CD14-positive monocyte (primary cell): ENCODE measurements at regions not wholly inside any gene's neighbourhood (a gene's known extent, or its start where the extent isn't known, plus 50 kb on each side); places are given as distances from the start of the nearest gene placed in this dataset.

ENCODE experiments used
- DNase-seq, 3 donors: peaks; one replicate each; pipeline ENCODE4 v3.0.0-alpha.2; 2011 to 2022
- H2AFZ ChIP-seq: 2 replicates; pipeline ENCODE4 v1.6.0; 2012; ENCODE audit warnings: mild to moderate bottlenecking, low read depth, low read length, inconsistent platforms; ENCODE audit not compliant: insufficient read depth, poor library complexity, severe bottlenecking
- H3K27ac ChIP-seq, 2 donors: 1 replicate in 1 of 2; 2 replicates in 1 of 2; pipeline ENCODE4 v1.5.1; 2012 to 2013; ENCODE audit warnings: low read length in 2 of 2, control low read depth in 1 of 2, inconsistent platforms in 1 of 2, low read depth in 1 of 2, mild to moderate bottlenecking in 1 of 2
- H3K27me3 ChIP-seq, 2 donors: one replicate each; pipeline versions ENCODE4 v1.6.0 to v1.6.1; 2011 to 2013; ENCODE audit warnings: low read length in 2 of 2; ENCODE audit not compliant: control insufficient read depth in 2 of 2, insufficient read depth in 2 of 2
- H3K36me3 ChIP-seq, 2 donors: replicated peaks in 1 of 2; 1 replicate in 1 of 2; 2 replicates in 1 of 2; pipeline versions ENCODE4 v1.5.1 to v1.6.1; 2012 to 2013; ENCODE audit warnings: low read length in 2 of 2, control low read depth in 1 of 2, inconsistent platforms in 1 of 2, mild to moderate bottlenecking in 1 of 2; ENCODE audit not compliant: insufficient read depth in 2 of 2, control insufficient read depth in 1 of 2
- H3K4me1 ChIP-seq, 2 donors: 1 replicate in 1 of 2; 2 replicates in 1 of 2; pipeline versions ENCODE4 v1.5.1 to v1.6.1; 2012 to 2013; ENCODE audit warnings: low read length in 2 of 2, control low read depth in 1 of 2, inconsistent platforms in 1 of 2, mild to moderate bottlenecking in 1 of 2, moderate library complexity in 1 of 2; ENCODE audit not compliant: insufficient read depth in 2 of 2, control insufficient read depth in 1 of 2
- H3K4me2 ChIP-seq: replicated peaks from 2 replicates; pipeline ENCODE3; 2012; ENCODE audit warnings: low read length, moderate library complexity, mild to moderate bottlenecking; ENCODE audit not compliant: poor library complexity, severe bottlenecking; ENCODE audit errors: extremely low read depth
- H3K4me3 ChIP-seq, 3 experiments: fragments of 200-600 bp in 1 of 3; sonication (generic) in 1 of 3; replicated peaks in 1 of 3; 1 replicate in 2 of 3; 2 replicates in 1 of 3; pipeline ENCODE4 v1.5.1; 2011 to 2013; ENCODE audit warnings: low read length in 3 of 3, mild to moderate bottlenecking in 3 of 3, control low read depth in 2 of 3, low read depth in 2 of 3, inconsistent platforms in 1 of 3, moderate library complexity in 1 of 3
- H3K79me2 ChIP-seq: 2 replicates; pipeline ENCODE4 v1.6.0; 2012; ENCODE audit warnings: mild to moderate bottlenecking, control low read depth, inconsistent platforms, low read length, moderate library complexity; ENCODE audit not compliant: insufficient read depth
- H3K9ac ChIP-seq: 2 replicates; pipeline ENCODE4 v1.6.0; 2017; ENCODE audit warnings: low read length, mild to moderate bottlenecking; ENCODE audit not compliant: insufficient read depth, poor library complexity, severe bottlenecking
- H3K9me3 ChIP-seq, 2 donors: replicated peaks in 1 of 2; 1 replicate in 1 of 2; 2 replicates in 1 of 2; pipeline versions ENCODE4 v1.5.1 to v1.6.1; 2012 to 2013; ENCODE audit warnings: low read length in 2 of 2, control low read depth in 1 of 2; ENCODE audit not compliant: control insufficient read depth in 1 of 2, insufficient read depth in 1 of 2
- H4K20me1 ChIP-seq: 2 replicates; pipeline ENCODE4 v1.6.0; 2012; ENCODE audit warnings: mild to moderate bottlenecking, low read length, control low read depth, moderate library complexity; ENCODE audit not compliant: insufficient read depth
- H3K27ac Mint-ChIP-seq, 7 donors: one replicate each; pipeline ENCODE4 v1.8.0; 2020; ENCODE audit warnings: mild to moderate bottlenecking in 7 of 7, mixed read lengths in 7 of 7, moderate library complexity in 6 of 7, inconsistent platforms in 2 of 7
- H3K27me3 Mint-ChIP-seq, 3 donors: one replicate each; pipeline ENCODE4 v1.8.0; 2021 to 2022; ENCODE audit warnings: low read depth in 3 of 3, mild to moderate bottlenecking in 3 of 3, mixed read lengths in 3 of 3, moderate library complexity in 3 of 3, inconsistent platforms in 1 of 3
- H3K36me3 Mint-ChIP-seq, 2 donors: one replicate each; pipeline ENCODE4 v1.8.0; 2020; ENCODE audit warnings: mixed read lengths in 2 of 2, inconsistent platforms in 1 of 2, mild to moderate bottlenecking in 1 of 2
- H3K4me1 Mint-ChIP-seq: one replicate; pipeline ENCODE4 v1.8.0; 2020; ENCODE audit warnings: mild to moderate bottlenecking, mixed read lengths
- H3K4me3 Mint-ChIP-seq, 2 donors: one replicate each; pipeline ENCODE4 v1.8.0; 2020; ENCODE audit warnings: mild to moderate bottlenecking in 2 of 2, mixed read lengths in 2 of 2, moderate library complexity in 1 of 2
- H3K9me3 Mint-ChIP-seq, 7 donors: one replicate each; pipeline ENCODE4 v1.8.0; 2020 to 2022; ENCODE audit warnings: mixed read lengths in 7 of 7, mild to moderate bottlenecking in 6 of 7, moderate library complexity in 6 of 7, inconsistent platforms in 2 of 7
- WGBS: methylation state at CpG from one replicate; pipeline ENCODE4 v1.1.5; 2013; ENCODE audit warnings: missing lambda C conversion rate; ENCODE audit not compliant: insufficient coverage; 5-methylcytosine and 5-hydroxymethylcytosine counted together
- intact Hi-C, 2 donors: fragments of 100-400 bp; cut with micrococcal nuclease; formaldehyde crosslinking; loops; one replicate each; pipeline versions ENCODE4 v1.15.0 to v1.15.1; 2023
- TF ChIP-seq, protein P1 (sequence below): fragments of 200-600 bp; IDR thresholded peaks from one replicate; pipeline ENCODE4 v1.8.0; 2022; ENCODE audit warnings: antibody characterized with exemption, mild to moderate bottlenecking

DNA sequence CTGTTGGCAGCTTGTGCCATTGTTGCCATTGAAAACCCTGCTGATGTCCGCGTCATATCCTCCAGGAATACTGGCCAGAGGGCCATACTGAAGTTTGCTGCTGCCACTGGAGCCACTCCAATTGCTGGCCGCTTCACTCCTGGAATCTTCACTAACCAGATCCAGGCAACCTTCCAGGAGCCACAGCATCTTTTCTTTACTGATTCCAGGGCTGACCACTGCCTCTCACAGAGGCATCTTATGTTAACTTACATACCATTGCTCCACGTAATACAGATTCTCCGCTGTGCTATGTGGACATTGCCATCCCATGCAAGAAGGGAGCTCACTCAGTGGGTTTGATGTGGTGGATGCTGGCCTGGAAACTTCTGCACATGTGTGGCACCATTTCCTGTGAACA is 221.8 kb upstream of the FAM83B start:
- TF ChIP-seq, protein P1, sequence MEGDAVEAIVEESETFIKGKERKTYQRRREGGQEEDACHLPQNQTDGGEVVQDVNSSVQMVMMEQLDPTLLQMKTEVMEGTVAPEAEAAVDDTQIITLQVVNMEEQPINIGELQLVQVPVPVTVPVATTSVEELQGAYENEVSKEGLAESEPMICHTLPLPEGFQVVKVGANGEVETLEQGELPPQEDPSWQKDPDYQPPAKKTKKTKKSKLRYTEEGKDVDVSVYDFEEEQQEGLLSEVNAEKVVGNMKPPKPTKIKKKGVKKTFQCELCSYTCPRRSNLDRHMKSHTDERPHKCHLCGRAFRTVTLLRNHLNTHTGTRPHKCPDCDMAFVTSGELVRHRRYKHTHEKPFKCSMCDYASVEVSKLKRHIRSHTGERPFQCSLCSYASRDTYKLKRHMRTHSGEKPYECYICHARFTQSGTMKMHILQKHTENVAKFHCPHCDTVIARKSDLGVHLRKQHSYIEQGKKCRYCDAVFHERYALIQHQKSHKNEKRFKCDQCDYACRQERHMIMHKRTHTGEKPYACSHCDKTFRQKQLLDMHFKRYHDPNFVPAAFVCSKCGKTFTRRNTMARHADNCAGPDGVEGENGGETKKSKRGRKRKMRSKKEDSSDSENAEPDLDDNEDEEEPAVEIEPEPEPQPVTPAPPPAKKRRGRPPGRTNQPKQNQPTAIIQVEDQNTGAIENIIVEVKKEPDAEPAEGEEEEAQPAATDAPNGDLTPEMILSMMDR: no peak
- DNase-seq: no peak
- H3K4me2 ChIP-seq: no peak overlapping the region
- Mint-ChIP-seq H3K4me3 (no peak overlapping the region), H3K27me3 (no peaks in the 10 kb centered on the region), H3K27ac (no peak overlapping the region), H3K36me3 (no peaks in the 10 kb centered on the region), H3K4me1 (no peaks in the 10 kb centered on the region), H3K9me3 (peaks cover 0 to 4% (median 1%) of the 10 kb centered on the region in 7 donors)
- intact Hi-C loops: no loop called here
- no peaks in the 10 kb centered on the region for H4K20me1 ChIP-seq
- 97% methylated on average over 4 of the region's 5 CpGs for WGBS
- H3K36me3 ChIP-seq: no peaks in the 10 kb centered on the region
- H3K27me3 ChIP-seq: no peaks in the 10 kb centered on the region
- no peaks in the 10 kb centered on the region for H3K4me1 ChIP-seq
- H3K9me3 ChIP-seq: no peaks in the 10 kb centered on the region
- H3K27ac ChIP-seq: no peak overlapping the region
- no peak overlapping the region for H3K9ac ChIP-seq
- H2AFZ ChIP-seq: no peak overlapping the region
- no peaks in the 10 kb centered on the region for H3K79me2 ChIP-seq
- H3K4me3 ChIP-seq: no peak overlapping the region

DNA sequence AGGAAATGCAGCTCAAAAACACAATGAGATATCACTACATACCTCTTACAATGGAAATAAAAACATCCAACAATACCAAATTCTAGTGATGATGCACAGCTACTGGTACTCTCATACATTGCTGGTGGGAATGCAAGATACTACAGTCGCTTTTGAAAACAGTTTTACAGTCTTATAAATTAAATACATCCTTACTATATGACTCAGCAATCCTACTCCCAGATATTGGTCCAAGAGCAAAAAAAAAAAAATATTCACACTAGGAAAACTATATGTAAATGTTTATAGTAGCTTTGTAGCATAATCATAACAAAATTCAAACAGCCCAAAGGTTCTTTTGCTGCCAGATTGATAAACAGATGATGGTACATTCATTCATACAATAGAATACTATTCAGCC is 217.4 kb upstream of the FAM83B start:
- Mint-ChIP-seq H3K27me3 (no peaks in the 10 kb centered on the region), H3K36me3 (no peaks in the 10 kb centered on the region), H3K4me1 (no peaks in the 10 kb centered on the region), H3K9me3 (peaks cover 0 to 4% (median 2%) of the 10 kb centered on the region in 7 donors), H3K27ac (no peak overlapping the region), H3K4me3 (no peak overlapping the region)
- Histone ChIP-seq H4K20me1 (no peaks in the 10 kb centered on the region), H3K36me3 (no peaks in the 10 kb centered on the region), H3K79me2 (no peaks in the 10 kb centered on the region), H3K4me2 (no peak overlapping the region), H3K9ac (no peak overlapping the region), H3K27me3 (no peaks in the 10 kb centered on the region), H3K4me3 (no peak overlapping the region), H3K9me3 (no peaks in the 10 kb centered on the region), H3K27ac (no peak overlapping the region), H3K4me1 (no peaks in the 10 kb centered on the region), H2AFZ (no peak overlapping the region)
- intact Hi-C loops: no loop called here
- no peak for DNase-seq
- TF ChIP-seq, protein P1: no peak
- WGBS: no CpG with 5 or more reads among the region's 1 CpG
